Inferior parietal cortex (tissue), 1 donor: ENCODE measurements at regions not wholly inside any gene's neighbourhood (a gene's known extent, or its start where the extent isn't known, plus 50 kb on each side); places are given as distances from the start of the nearest gene placed in this dataset.
"Not testable (repeated sequence)": the region's sequence is repeated elsewhere in the genome, so short reads cannot be mapped to it uniquely, and the experiment has no call there.

Experiments used
- DNase-seq: peaks from one replicate; pipeline ENCODE4 v3.0.0-alpha.2; 2016; ENCODE audit errors: extremely low spot score

- no peak for DNase-seq
These were observed 71.1 kb downstream of the TRAM1L1 start for GRCh38 chr4:117014236-117014635.

- no peak for DNase-seq
These were observed 74.7 kb downstream of the TRAM1L1 start for GRCh38 chr4:117010671-117011070.

- no peak for DNase-seq
These were observed 84.3 kb downstream of the TRAM1L1 start for GRCh38 chr4:117001077-117001476.

DNA sequence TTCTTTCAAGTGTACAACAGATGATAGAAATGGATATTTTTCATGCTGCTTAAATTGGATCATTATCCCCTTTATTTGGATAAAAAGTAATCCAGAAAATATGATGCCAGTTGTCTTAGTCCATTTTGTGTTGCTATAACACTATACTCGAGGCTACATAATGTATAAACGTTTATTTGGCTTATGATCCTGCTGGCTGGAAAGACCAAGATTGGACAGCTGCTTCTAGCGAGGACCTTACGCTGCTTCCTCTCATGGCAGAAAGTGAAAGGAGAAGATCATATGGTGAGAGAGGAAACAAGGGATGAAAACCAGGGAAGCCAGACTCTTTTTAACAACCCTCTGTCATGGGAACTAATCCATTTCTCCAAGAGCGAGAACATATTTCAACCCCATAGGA, 102.7 kb downstream of the TRAM1L1 start:
- DNase-seq: no peak

DNA sequence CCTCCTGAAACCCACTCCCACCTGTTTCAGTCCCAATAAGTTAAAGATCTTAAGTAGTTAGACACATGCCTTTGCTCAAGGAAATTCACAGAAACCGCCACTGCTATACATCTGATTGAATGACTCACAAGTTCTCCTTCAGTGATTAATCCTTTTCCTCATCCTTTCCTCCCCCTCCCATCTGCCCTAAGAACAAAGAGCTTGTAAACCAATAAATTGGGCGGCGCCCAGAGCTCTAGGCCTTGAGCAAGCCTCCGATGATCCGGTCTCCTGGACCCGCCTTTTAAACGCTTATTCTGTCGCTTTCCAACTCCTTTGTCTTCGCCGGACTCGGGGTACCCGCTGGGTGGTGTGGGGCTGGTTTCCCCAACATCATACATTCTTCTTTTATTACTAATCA, 104.9 kb downstream of the TRAM1L1 start:
- DNase-seq: not testable (repeated sequence)

GRCh38 chr4:116959045-116959444, 126.3 kb downstream of the TRAM1L1 start:
- DNase-seq: no peak

DNA sequence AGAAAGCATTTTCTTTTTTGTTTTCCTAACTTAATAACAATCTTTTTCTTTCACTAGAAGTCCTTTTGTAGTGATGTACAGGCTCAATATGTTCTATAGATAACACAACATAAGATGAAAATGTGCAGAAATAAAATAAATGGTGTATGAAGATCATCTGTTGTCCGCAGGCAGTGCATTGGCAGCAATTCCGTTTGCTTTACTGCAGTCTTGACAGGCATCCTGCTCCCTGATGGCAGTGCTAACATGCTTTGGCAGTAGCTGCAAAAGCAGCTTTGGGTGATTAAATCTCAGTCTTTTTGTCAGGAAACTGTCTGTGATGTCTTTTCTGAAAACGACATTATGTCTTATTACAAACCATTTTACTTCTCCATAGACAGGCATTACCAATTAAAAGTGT, 131.4 kb downstream of the TRAM1L1 start:
- peak; percentile 8 for DNase-seq

GRCh38 chr4:116952530-116953136, 132.7 kb downstream of the TRAM1L1 start:
- DNase-seq: no peak

GRCh38 chr4:116949856-116950255, 135.5 kb downstream of the TRAM1L1 start:
- DNase-seq: peak; percentile 9

DNA sequence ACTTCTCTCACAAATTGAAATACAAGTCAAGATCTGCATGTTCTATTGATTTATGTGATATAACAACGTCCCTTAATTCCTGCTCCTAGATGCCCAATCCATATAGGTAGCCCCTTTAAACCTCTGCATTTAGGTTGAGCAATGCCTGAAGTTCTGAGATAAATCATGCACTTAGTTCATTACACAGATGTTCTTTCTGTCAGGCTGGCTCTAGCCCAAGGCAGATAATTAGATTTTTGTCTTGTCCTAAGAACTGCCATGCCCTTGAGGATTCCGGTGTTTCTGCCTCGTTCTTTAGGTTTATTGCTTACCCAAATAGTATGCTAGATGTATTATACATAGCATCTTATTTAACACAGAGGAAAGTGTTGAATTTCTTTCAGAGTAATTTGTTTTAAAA, 143.1 kb downstream of the TRAM1L1 start:
- no peak for DNase-seq

DNA sequence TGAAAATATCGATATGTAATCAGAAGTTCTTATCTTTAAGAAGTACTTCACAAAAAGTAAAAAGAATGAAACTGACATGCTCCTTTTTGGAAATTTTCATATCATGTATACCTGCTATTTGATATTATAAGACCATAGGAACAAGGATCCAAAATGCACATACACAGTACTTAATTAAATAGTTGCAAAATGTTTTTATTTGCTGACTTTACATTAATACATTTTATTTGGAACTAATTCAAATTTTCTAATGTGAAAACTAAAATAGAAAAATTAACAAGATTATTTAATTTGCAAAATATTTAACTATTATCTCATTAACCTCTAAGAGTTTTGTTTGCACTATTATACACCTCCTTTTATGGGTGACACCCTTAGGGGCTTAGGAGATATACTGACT, 155.0 kb downstream of the TRAM1L1 start:
- DNase-seq: no peak

DNA sequence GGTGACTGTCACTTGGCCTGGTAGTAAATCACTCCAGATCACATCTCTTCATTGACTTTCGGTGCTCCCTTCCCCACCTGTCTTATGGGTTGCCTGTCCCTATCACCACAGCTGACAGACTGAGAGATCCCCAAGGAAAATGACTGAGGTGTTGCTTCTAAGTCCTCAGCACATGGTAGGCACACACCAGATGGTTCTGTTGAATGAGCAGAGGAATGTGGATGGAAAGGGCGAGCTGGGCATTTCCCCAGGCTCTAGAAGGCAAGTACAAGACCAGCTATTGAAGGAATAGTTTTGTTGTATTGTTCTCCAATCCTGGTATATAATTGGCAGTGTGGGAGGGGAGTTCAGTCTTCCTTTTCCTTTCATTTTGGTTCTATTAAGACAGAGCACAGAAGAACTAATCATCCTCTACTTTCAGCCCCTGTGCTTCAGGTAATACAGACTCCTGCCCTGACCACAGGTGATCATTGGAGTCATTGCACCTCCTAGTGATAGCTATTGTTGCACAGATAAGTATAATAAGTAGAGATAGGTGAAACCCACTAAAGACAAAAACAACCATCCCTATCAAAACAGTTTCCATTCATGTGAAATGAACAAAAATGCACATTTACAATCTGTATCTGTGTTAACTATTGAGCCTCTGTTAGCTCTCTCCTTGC, 158.6 kb downstream of the TRAM1L1 start:
- DNase-seq: no peak

- DNase-seq: no peak
These were observed 159.4 kb downstream of the TRAM1L1 start for GRCh38 chr4:116925900-116926457.

- no peak for DNase-seq
These were observed 162.0 kb downstream of the TRAM1L1 start for GRCh38 chr4:116923389-116923788.

- DNase-seq: no peak
These were observed 171.9 kb downstream of the TRAM1L1 start for GRCh38 chr4:116913451-116913850.

GRCh38 chr4:116906758-116907157, 178.6 kb downstream of the TRAM1L1 start:
- DNase-seq: no peak

DNA sequence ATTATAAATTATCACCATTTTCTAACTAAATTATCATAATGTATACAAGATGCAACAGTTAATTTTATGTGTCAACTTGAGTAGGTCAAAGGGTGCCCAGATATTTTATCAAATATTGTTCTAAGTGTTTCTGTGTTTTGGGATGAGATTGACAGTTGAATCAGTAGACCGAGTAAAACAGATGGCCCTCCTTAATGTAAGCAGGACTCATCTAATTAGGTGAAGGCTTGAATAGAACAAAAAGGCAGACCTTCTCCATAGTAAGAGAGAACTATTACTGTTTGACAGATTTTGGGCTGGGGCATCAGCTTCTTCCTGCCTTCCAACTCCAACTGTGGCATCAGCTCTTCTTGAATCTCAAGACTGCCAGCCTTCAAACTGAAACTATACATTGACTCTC, 185.8 kb downstream of the TRAM1L1 start:
- no peak for DNase-seq

DNA sequence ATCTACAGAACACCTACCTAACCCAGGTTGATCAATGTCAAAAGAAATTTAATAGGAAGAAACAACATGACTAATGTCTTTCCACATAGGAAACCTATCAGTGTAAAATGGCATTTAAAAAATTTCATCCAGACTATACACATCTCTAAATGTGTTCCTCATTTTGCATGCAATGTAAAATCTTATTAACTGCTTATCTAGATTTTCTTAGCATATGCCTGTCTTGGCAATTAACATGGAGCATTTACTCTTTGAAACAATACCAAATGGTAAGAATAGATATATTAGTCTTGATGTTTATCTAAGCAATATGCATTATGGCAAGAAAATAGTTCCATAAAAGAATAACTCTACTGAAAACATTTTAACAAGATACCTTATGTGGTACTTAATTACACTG, 199.8 kb downstream of the TRAM1L1 start:
- DNase-seq: no peak

DNA sequence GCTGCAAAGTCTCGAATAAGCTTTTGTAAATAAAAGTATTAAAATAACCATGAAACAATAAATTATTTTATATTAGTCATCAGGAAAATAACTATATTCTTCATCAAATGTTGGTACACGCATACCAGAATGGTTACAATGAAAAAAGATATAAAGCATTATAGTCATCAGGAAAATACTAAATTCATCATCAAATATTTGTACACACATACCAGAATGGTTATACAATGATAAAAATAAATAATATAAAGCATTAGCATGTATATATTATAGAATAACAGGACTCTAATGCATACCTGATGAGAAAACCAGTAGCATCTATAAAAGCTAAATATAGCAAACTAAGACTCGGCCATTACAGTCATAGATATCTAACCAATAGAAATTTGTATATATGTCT, 202.9 kb downstream of the TRAM1L1 start:
- DNase-seq: no peak

DNA sequence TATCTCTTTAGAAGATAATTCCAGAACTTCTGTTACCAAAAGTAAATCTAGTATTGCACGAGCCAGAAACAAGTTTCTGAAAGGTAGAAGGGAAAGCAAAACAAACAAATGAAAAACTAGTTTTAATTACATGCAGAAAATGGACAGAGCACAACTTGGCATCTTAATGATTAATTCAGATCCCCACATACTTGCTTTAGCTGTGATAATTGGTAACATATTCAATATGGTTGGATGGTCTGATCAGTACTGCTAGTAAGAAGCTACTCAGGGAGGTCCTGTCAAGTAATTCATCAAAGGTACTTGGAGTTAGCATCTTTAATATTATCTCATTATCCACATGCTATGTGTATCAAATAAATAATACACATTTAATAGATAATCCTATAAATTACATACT, 204.3 kb downstream of the TRAM1L1 start:
- DNase-seq: no peak

DNA sequence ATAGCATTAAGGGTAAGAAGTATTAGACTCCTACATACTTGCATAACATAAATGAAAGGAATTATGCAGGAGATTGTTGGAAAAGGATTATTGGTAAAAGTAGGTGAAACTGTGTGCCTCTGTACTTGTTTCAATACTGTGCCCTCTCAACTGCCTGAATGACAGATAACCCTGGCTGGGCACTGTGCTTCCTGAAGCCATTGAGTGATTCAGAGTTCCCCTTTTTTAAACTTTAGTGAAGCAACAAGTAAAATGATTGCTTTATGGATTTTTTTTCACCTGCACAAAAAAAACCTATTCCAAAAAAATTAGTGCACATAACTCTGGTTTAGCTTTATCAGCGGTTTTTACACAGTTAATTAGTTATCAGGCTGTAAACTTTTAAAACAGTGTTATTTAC, 204.8 kb downstream of the TRAM1L1 start:
- no peak for DNase-seq

DNA sequence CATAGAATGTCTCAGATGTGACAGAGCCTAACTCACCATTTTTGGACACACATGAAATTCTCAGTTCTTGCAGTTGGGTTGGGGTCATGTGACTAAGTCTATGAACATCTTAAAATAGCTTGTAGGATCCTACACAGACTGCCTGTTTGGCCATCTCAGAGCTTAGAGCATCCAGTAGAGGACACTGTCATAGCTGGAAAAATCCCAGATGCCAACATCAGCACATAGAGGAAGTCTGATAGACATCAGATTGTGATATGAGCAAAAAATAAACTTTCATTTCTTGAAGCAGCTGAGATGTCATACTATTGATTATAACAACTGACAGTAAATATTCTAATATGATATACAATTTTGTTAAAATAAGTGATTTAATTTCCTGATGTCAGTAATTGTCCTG, 207.1 kb downstream of the TRAM1L1 start:
- no peak for DNase-seq

- DNase-seq: no peak
These were observed 208.3 kb downstream of the TRAM1L1 start for GRCh38 chr4:116877069-116877468.

DNA sequence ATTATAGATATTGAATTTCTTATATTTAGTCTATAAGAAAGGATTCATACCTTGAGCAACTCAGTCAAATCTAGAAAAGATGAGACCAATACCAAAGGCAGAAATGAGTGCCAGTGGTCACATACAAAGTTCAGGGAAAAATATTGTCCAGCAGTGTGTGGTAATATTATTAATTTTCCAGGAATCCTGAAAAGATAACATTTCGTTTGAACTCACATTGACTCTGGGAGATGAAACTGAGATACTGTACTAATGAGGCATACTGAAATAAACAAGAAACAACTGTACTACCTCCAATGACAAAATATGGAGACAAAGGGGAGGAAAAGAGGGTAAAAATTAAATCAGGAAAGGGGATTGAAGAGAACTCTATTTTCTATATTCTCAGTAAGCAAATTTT, 212.4 kb downstream of the TRAM1L1 start:
- DNase-seq: no peak
